Tibial nerve (tissue), 4 donors: ENCODE measurements at regions not wholly inside any gene's neighbourhood (a gene's known extent, or its start where the extent isn't known, plus 50 kb on each side); places are given as distances from the start of the nearest gene placed in this dataset.

Source experiments
- DNase-seq, 2 donors: peaks; one replicate each; pipeline ENCODE4 v3.0.0-alpha.2; 2019; ENCODE audit warnings: low spot score in 2 of 2
- H3K27ac ChIP-seq, 4 donors: fragments of 200-600 bp; sonication (generic) in 3 of 4; one replicate each; pipeline ENCODE4 v1.5.1; 2017 to 2019; ENCODE audit warnings: mild to moderate bottlenecking in 1 of 4
- H3K27me3 ChIP-seq, 2 donors: fragments of 200-600 bp; sonication (generic) in 1 of 2; one replicate each; pipeline versions ENCODE4 v1.5.1 to v1.6.0; 2017 to 2019
- H3K36me3 ChIP-seq, 3 donors: fragments of 200-600 bp; sonication (generic); one replicate each; pipeline ENCODE4 v1.5.1; 2018 to 2019
- H3K4me1 ChIP-seq, 4 donors: fragments of 200-600 bp; sonication (generic) in 3 of 4; one replicate each; pipeline ENCODE4 v1.5.1; 2017 to 2019
- H3K4me3 ChIP-seq, 4 donors: fragments of 200-600 bp; sonication (generic) in 3 of 4; one replicate each; pipeline ENCODE4 v1.5.1; 2017 to 2019; ENCODE audit warnings: mild to moderate bottlenecking in 1 of 4, moderate library complexity in 1 of 4
- H3K9me3 ChIP-seq, 4 donors: fragments of 200-600 bp; sonication (generic) in 3 of 4; one replicate each; pipeline ENCODE4 v1.5.1; 2017 to 2019
- CTCF ChIP-seq, 5 experiments: fragments of 200-600 bp in 3 of 5; fragments of 450-650 bp in 2 of 5; sonication (generic) in 3 of 5; IDR thresholded peaks; one replicate each; pipeline ENCODE4 v1.5.1; 2016 to 2019; ENCODE audit warnings: antibody characterized with exemption in 5 of 5, mild to moderate bottlenecking in 3 of 5, moderate library complexity in 2 of 5
- EP300 ChIP-seq, 2 donors: sonication (generic); formaldehyde crosslinking; IDR thresholded peaks; one replicate each; pipeline ENCODE4 v1.6.1; 2017; ENCODE audit warnings: antibody characterized with exemption in 2 of 2, mild to moderate bottlenecking in 1 of 2
- POLR2A ChIP-seq, 2 donors: fragments of 450-650 bp; IDR thresholded peaks; one replicate each; pipeline ENCODE4 v1.6.1; 2017; ENCODE audit warnings: antibody characterized with exemption in 2 of 2, mild to moderate bottlenecking in 2 of 2, moderate library complexity in 2 of 2
- WGBS, 2 donors: methylation state at CpG; one replicate each; pipeline ENCODE4 v1.1.5; 2018; 5-methylcytosine and 5-hydroxymethylcytosine counted together

- Histone ChIP-seq H3K27me3 (no peaks in the 10 kb centered on the region), H3K27ac (no peak overlapping the region), H3K9me3 (no peaks in the 10 kb centered on the region), H3K4me3 (no peak overlapping the region), H3K4me1 (no peaks in the 10 kb centered on the region), H3K36me3 (no peaks in the 10 kb centered on the region)
- WGBS, 2 donors: 95 to 99% methylated on average over 3 of the region's 3 CpGs
- TF ChIP-seq CTCF (IDR thresholded peaks at IDR 0.05) (no peak), POLR2A (IDR thresholded peaks at IDR 0.05) (no peak), EP300 (IDR thresholded peaks at IDR 0.05) (no peak)
- no peak for DNase-seq
Measured at GRCh38 chr11:97964332-97965004, 1056.3 kb upstream of the CNTN5 start.

- Histone ChIP-seq H3K36me3 (no peaks in the 10 kb centered on the region), H3K4me1 (no peaks in the 10 kb centered on the region), H3K27me3 (no peaks in the 10 kb centered on the region), H3K9me3 (no peaks in the 10 kb centered on the region), H3K4me3 (no peak overlapping the region), H3K27ac (no peak overlapping the region)
- no peak for DNase-seq
- TF ChIP-seq POLR2A (IDR thresholded peaks at IDR 0.05): no peak
- TF ChIP-seq CTCF (IDR thresholded peaks at IDR 0.05): no peak
- TF ChIP-seq EP300 (IDR thresholded peaks at IDR 0.05): no peak
- WGBS, 2 donors: 77 to 83% methylated on average over 1 of the region's 1 CpG
Measured at GRCh38 chr11:97965849-97966646, 1054.7 kb upstream of the CNTN5 start.

GRCh38 chr11:97966901-97967300 is 1053.8 kb upstream of the CNTN5 start:
- Histone ChIP-seq H3K4me1 (no peaks in the 10 kb centered on the region), H3K4me3 (no peak overlapping the region), H3K27ac (no peak overlapping the region), H3K27me3 (no peaks in the 10 kb centered on the region), H3K9me3 (no peaks in the 10 kb centered on the region), H3K36me3 (no peaks in the 10 kb centered on the region)
- DNase-seq: no peak
- 90 to 95% methylated on average over 3 of the region's 3 CpGs for WGBS, 2 donors
- TF ChIP-seq EP300 (IDR thresholded peaks at IDR 0.05) (no peak), POLR2A (IDR thresholded peaks at IDR 0.05) (no peak), CTCF (IDR thresholded peaks at IDR 0.05) (no peak)

- 90 to 94% methylated on average over 2 of the region's 2 CpGs for WGBS, 2 donors
- Histone ChIP-seq H3K36me3 (no peaks in the 10 kb centered on the region), H3K4me1 (no peaks in the 10 kb centered on the region), H3K27ac (no peak overlapping the region), H3K27me3 (no peaks in the 10 kb centered on the region), H3K9me3 (no peaks in the 10 kb centered on the region), H3K4me3 (no peak overlapping the region)
- TF ChIP-seq POLR2A (IDR thresholded peaks at IDR 0.05) (no peak), CTCF (IDR thresholded peaks at IDR 0.05) (no peak), EP300 (IDR thresholded peaks at IDR 0.05) (no peak)
- no peak for DNase-seq
Measured at GRCh38 chr11:97968071-97968470, 1052.7 kb upstream of the CNTN5 start.

GRCh38 chr11:97972731-97973130 is 1048.0 kb upstream of the CNTN5 start:
- DNase-seq: no peak
- Histone ChIP-seq H3K27me3 (no peaks in the 10 kb centered on the region), H3K4me1 (no peaks in the 10 kb centered on the region), H3K27ac (no peak overlapping the region), H3K9me3 (no peaks in the 10 kb centered on the region), H3K4me3 (no peak overlapping the region), H3K36me3 (no peaks in the 10 kb centered on the region)
- 56 to 73% methylated on average over 4 to 5 of the region's 5 CpGs for WGBS, 2 donors
- no peak for TF ChIP-seq EP300 (IDR thresholded peaks at IDR 0.05)
